Upper lobe of left lung (tissue), 4 donors: ENCODE measurements at regions not wholly inside any gene's neighbourhood (a gene's known extent, or its start where the extent isn't known, plus 50 kb on each side); places are given as distances from the start of the nearest gene placed in this dataset.

Source experiments
- CTCF ChIP-seq, 6 experiments: fragments of 450-650 bp in 4 of 6; fragments of 200-600 bp in 2 of 6; sonication (generic) in 2 of 6; IDR thresholded peaks; one replicate each; pipeline ENCODE4 v1.5.1; 2016 to 2019; ENCODE audit warnings: antibody characterized with exemption in 6 of 6
- POLR2A ChIP-seq, 4 donors: fragments of 450-650 bp; IDR thresholded peaks; one replicate each; pipeline ENCODE4 v1.5.1; 2016 to 2017; ENCODE audit warnings: antibody characterized with exemption in 4 of 4, mild to moderate bottlenecking in 2 of 4
- POLR2AphosphoS5 ChIP-seq, 2 donors: sonication (generic); formaldehyde crosslinking; IDR thresholded peaks; one replicate each; pipeline ENCODE4 v1.5.1; 2017; ENCODE audit warnings: antibody characterized with exemption in 2 of 2

GRCh38 chrX:149121206-149121920, 383.7 kb downstream of the IDS start:
- TF ChIP-seq CTCF (IDR thresholded peaks at IDR 0.05) (no peak), POLR2A (IDR thresholded peaks at IDR 0.05) (no peak), POLR2AphosphoS5 (IDR thresholded peaks at IDR 0.05) (no peak)
